Peyer's patch (tissue), 4 donors: ENCODE measurements at regions not wholly inside any gene's neighbourhood (a gene's known extent, or its start where the extent isn't known, plus 50 kb on each side); places are given as distances from the start of the nearest gene placed in this dataset.

ENCODE experiments used
- DNase-seq, 3 donors: peaks; one replicate each; pipeline ENCODE4 v3.0.0-alpha.2; 2017 to 2019
- H3K27ac ChIP-seq, 4 donors: fragments of 200-600 bp; sonication (generic); one replicate each; pipeline ENCODE4 v1.5.1; 2016 to 2019
- H3K27me3 ChIP-seq, 2 donors: fragments of 200-600 bp; sonication (generic); one replicate each; pipeline ENCODE4 v1.5.1; 2019
- H3K36me3 ChIP-seq, 3 donors: fragments of 200-600 bp; sonication (generic); one replicate each; pipeline ENCODE4 v1.5.1; 2016 to 2019
- H3K4me1 ChIP-seq, 4 donors: fragments of 200-600 bp; sonication (generic); one replicate each; pipeline ENCODE4 v1.5.1; 2016 to 2019
- H3K4me3 ChIP-seq, 4 donors: fragments of 200-600 bp; sonication (generic); 1 replicate in 3 of 4; 2 replicates in 1 of 4; pipeline ENCODE4 v1.5.1; 2016 to 2019; ENCODE audit warnings: mild to moderate bottlenecking in 1 of 4
- H3K9me3 ChIP-seq, 4 donors: fragments of 200-600 bp; sonication (generic); one replicate each; pipeline ENCODE4 v1.5.1; 2016 to 2019; ENCODE audit warnings: mild to moderate bottlenecking in 1 of 4
- CTCF ChIP-seq, 6 experiments: fragments of 450-650 bp in 4 of 6; fragments of 200-600 bp in 2 of 6; sonication (generic) in 1 of 6; IDR thresholded peaks; one replicate each; pipeline ENCODE4 v1.5.1; 2017 to 2019; ENCODE audit warnings: antibody characterized with exemption in 6 of 6, mild to moderate bottlenecking in 3 of 6, moderate library complexity in 1 of 6
- POLR2A ChIP-seq, 2 donors: fragments of 450-650 bp; IDR thresholded peaks; one replicate each; pipeline ENCODE4 v1.5.1; 2017; ENCODE audit warnings: antibody characterized with exemption in 2 of 2, mild to moderate bottlenecking in 2 of 2, moderate library complexity in 2 of 2

- DNase-seq, result no peak
- TF ChIP-seq POLR2A (IDR thresholded peaks at IDR 0.05) (no peak), CTCF (IDR thresholded peaks at IDR 0.05) (no peak)
- H3K4me1 ChIP-seq, result no peaks in the 10 kb centered on the region
- H3K36me3 ChIP-seq, result no peaks in the 10 kb centered on the region
- no peaks in the 10 kb centered on the region for H3K27me3 ChIP-seq
- H3K27ac ChIP-seq, result no peak overlapping the region
- H3K4me3 ChIP-seq, result no peak overlapping the region
- H3K9me3 ChIP-seq, result no peaks in the 10 kb centered on the region
Observed at GRCh38 chr20:48098866-48099265, 313.6 kb upstream of the SULF2 start.

- Histone ChIP-seq H3K27me3 (no peaks in the 10 kb centered on the region), H3K4me3 (no peak overlapping the region), H3K36me3 (no peaks in the 10 kb centered on the region), H3K4me1 (no peaks in the 10 kb centered on the region), H3K9me3 (no peaks in the 10 kb centered on the region), H3K27ac (no peak overlapping the region)
- no peak for DNase-seq
- TF ChIP-seq CTCF (IDR thresholded peaks at IDR 0.05), result no peak
- no peak for TF ChIP-seq POLR2A (IDR thresholded peaks at IDR 0.05)
Observed at GRCh38 chr20:48098099-48098498, 312.8 kb upstream of the SULF2 start.

- Histone ChIP-seq H3K9me3 (no peaks in the 10 kb centered on the region), H3K4me3 (no peak overlapping the region), H3K4me1 (no peaks in the 10 kb centered on the region), H3K36me3 (no peaks in the 10 kb centered on the region), H3K27ac (no peak overlapping the region), H3K27me3 (no peaks in the 10 kb centered on the region)
- no peak for DNase-seq
- TF ChIP-seq CTCF (IDR thresholded peaks at IDR 0.05) (no peak), POLR2A (IDR thresholded peaks at IDR 0.05) (no peak)
Observed at GRCh38 chr20:48096957-48097890, 311.9 kb upstream of the SULF2 start.

- no peak overlapping the region for H3K4me3 ChIP-seq
- no peak for TF ChIP-seq CTCF (IDR thresholded peaks at IDR 0.05)
- TF ChIP-seq POLR2A (IDR thresholded peaks at IDR 0.05), result no peak
- no peaks in the 10 kb centered on the region for H3K9me3 ChIP-seq
- H3K27me3 ChIP-seq, result no peaks in the 10 kb centered on the region
- no peaks in the 10 kb centered on the region for H3K4me1 ChIP-seq
- no peak overlapping the region for H3K27ac ChIP-seq
- DNase-seq, result no peak
- H3K36me3 ChIP-seq, result no peaks in the 10 kb centered on the region
Observed at GRCh38 chr20:48096212-48096875, 311.1 kb upstream of the SULF2 start.

- no peak for TF ChIP-seq POLR2A (IDR thresholded peaks at IDR 0.05)
- no peak for TF ChIP-seq CTCF (IDR thresholded peaks at IDR 0.05)
- Histone ChIP-seq H3K9me3 (no peaks in the 10 kb centered on the region), H3K4me1 (no peaks in the 10 kb centered on the region), H3K27me3 (no peaks in the 10 kb centered on the region), H3K27ac (no peak overlapping the region), H3K36me3 (no peaks in the 10 kb centered on the region), H3K4me3 (no peak overlapping the region)
- no peak for DNase-seq
Observed at GRCh38 chr20:48094944-48095343, 309.7 kb upstream of the SULF2 start.
